ENCODE measurements at regions not wholly inside any gene's neighbourhood (a gene's known extent, or its start where the extent isn't known, plus 50 kb on each side); places are given as distances from the start of the nearest gene placed in this dataset.

DNA sequence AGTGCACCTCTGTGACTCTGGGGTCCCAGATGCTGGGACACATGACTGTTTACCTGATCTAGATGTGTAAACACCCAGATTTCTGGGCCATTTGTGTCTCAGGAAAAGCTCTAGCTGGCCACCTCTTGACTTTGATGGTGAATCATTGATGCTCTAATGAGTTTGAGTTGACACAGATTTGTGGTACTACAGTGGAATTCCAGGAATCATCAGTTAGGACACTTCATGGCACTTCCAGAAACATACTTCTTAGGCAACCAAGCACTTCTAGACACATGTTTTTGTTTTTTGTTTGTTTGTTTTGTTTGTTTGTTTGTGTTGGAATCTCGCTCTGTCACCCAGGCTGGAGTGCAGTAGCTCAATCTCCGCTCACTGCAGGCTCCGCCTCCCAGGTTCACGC is 302.2 kb upstream of the ZMIZ1 start:
- no peak for DNase-seq

DNA sequence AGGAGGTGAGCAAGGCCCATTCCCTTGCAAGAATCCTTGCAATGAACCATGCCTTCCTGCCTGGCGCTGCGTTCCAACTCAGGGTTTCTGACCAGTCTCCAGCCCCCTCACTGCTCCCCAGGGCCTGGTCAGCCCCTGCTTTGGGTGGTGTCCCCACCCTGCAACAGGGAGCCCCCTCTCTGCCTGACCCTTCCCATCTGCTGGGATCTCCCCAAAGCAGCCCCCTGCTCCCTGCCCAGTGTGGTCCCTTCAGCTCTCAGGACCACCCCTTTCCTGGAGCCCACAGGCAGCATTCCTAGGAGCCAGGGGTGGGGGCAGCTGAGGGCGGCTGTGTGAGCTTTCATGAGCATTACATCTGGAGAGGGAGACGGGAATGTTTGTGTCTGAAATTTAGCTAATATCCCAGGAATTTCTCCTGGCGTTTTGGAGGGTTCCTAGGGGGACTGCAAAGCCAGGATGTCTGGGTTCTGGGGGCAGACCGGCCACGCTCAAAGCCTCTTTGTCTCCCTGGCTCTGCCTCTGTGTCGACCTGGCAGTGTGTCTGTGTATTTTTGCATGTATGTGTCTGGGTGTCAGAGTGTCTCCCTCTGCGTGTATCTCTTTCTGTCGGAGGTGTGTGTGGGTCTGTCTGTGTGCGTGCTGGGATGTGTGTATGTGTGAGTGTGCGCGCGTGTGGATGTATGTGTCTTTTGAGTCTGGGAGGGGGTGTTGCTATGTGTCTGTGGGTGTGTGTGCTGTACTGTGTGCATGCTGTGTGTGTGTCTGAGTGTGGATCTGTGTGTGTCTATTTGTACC is 300.5 kb upstream of the ZMIZ1 start:
- DNase-seq = no peak

DNA sequence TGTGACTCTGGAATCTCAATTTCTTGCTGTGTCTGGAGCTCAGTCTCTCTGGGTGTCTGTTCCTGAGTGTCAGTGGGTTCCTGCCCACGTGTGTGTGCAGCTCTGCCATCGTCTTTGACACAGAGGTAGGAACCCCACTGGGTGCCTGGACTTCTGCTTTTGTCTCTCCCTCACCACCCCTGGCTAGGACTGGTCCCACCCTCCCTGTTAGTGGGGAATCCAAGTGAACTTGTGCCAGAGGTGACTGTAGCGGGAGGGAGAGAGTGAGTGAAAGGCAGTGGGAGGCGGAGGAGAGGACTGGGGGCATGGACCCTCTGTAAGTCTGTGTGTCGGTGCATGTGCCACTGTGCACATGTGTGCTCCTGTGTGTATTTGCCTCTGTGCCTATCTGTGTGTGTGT is 299.9 kb upstream of the ZMIZ1 start:
- no peak for DNase-seq

DNA sequence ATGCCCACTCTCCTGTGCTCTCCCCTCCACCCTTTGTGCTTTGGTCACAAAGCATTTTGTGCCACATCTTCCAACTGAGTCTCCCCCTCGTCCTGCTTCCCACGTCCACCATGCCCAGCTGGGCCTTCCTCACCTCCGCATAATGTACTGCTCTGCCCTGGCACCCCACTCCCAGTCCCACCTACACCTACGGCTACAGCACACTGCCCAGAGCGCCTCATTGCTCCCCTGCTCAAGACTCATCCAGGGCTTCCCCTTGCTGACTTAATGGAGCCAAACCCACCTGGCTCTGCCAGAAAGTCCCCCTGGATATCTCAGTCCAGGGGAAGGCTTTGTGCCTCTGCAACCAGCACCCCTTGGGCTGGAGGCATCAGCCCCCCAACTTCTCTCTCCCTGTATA is 299.2 kb upstream of the ZMIZ1 start:
- no peak for DNase-seq

GRCh38 chr10:78770167-78771090 is 298.3 kb upstream of the ZMIZ1 start:
- no peak for DNase-seq

DNA sequence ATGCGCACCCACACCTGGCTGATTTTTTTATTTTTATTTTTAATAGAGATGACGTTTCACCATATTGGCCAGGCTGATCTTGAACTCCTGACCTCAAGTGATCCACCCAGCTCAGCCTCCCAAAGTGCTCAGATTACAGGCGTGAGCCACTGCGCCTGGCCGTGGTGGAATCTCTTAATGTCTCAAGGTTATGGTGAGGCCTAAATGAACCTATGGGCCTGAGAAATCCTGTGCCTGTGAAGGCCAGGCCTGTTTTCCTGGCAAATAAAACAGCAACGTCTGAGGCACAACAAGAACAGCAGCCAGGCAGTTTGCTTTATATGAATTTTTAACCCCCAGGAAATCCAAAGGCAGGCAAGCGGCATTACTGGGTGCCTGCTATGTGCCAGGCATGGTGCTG is 297.5 kb upstream of the ZMIZ1 start:
- DNase-seq = no peak

GRCh38 chr10:78771808-78772455 is 296.8 kb upstream of the ZMIZ1 start:
- no peak for DNase-seq

DNA sequence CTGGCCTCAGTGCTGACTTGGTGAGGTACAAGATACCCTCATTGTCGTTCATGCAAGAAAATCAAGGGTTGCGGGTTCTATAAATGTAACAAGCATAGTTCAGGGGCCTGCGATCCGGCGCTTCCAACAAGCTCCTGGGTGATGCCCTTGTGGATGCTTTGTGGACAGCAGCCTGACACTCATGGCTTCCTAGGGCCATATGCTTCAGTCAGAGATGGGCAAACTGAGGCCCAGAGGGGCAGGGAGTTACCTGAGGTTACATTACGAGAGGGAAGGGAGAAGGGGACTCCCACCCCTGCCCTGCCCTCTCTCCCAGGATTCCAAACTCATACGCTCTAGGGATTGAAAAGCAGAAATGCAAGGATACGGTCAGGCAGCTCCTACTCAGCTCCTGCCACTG is 296.3 kb upstream of the ZMIZ1 start:
- DNase-seq = no peak

DNA sequence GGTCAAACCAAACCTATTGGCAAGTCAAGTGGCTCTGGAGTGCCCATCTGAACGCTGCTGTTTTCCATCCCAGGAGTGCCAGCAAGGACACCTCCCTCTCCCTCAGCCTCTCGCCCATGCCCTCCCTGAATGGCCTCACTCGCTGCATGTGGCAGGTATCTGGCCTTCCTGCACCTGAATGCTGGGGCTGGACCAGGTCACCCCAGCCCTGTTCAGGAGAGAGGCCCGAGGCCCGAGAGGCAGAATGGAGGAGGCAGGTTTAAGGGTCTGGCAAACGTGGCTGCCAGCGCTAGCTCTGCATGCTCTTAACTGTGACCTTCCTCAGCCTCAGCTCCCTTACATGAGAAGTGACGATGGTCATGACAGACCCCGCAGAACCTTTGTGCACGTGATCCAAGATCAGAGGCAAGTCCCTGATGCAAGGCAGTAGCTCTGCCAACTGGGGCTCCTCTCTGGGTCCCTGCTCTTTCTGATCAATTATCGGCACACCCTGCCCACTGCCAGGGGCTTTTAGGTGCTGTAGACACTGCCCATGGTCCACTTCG is 295.7 kb upstream of the ZMIZ1 start:
- no peak for DNase-seq

DNA sequence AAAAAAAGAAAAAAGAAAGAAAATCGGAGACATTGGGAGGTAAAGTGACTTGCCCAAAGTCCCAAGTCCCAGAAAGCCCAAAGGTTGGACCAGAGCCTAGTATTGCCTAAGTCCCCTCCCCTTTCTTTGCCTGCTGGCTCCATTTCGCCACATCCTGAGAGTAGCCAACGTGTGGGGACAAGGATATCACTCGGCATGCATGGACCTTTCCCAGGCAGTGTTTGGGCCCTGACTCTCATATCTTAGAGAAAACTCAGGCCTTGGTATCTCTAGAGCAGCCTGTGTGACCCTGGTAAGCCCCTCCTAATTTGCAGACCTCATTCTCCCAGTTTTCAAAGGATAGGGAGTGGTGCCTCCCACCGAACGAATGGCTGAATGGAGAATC is 294.2 kb upstream of the ZMIZ1 start:
- DNase-seq = no peak

DNA sequence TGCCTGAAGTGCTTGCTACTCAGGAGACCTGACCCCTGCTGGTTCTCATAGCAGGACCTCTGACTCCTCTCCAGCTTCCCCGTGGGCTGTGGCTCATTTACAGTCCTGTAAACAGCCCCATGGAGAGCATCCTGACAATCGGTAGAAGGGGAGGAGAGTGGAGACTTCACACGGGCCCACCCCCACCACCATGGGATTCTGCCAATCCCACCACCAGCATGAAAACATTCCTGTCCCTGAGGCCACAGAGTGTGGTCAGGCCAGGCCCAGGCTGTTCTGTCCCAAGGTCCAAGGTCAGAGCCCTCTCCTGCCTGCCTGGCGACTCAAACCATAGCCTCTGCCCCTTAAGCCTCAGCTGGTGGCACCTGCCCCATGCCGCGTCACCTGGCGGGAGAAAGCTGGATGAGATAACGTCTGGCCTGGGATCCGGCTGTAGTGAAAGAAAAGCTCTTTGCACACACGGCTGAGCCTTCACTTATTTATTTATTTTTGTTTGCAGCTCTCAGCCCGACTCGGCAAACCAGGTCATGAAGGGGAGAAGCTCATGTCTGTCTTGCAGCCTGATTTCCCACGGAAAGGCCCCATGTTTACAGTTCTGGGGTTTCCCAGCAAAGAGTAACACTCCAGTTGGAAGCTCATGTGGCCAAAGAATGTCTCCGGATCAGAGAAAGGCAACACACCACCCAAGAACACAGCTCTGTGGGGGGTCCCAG is 293.6 kb upstream of the ZMIZ1 start:
- DNase-seq = no peak

GRCh38 chr10:78775891-78776290 is 292.9 kb upstream of the ZMIZ1 start:
- no peak for DNase-seq

DNA sequence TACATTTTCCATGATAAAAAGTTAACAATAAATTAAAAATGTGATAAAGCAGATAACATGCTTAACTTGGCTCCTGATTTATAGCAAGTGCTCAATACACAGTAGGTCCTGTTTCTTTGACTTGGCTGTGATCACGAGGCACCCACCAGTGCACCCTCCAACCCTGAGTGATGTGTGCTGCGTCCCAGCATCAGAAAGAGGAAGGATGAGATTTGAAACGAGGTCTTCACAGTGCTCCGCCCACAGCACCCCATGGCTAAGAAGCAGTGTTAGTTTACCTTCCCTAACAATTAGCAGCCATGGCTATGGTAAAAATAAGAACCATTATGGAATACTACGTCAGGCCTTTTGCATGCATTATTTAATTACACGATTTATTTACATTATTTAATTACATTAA is 292.0 kb upstream of the ZMIZ1 start:
- DNase-seq = no peak

DNA sequence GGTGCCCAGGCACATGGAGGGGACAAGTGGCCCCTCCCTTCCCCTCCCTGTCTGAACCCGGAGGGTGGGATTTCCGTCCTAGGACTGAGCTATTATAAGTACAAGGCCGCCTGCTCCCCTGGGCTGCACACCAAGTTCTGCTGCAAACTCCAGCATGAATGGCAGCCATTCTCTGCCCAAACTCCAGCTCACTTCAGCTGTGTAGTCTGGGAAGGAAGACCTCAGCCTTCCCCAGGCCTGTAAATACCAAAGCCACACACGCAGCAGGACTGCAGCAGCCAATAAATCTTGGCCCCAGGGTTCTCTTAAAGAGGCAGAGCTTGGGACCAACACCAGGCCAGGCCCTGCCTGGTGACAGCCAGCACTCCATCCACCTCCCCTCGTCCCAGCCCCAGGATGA is 291.3 kb upstream of the ZMIZ1 start:
- DNase-seq = no peak

DNA sequence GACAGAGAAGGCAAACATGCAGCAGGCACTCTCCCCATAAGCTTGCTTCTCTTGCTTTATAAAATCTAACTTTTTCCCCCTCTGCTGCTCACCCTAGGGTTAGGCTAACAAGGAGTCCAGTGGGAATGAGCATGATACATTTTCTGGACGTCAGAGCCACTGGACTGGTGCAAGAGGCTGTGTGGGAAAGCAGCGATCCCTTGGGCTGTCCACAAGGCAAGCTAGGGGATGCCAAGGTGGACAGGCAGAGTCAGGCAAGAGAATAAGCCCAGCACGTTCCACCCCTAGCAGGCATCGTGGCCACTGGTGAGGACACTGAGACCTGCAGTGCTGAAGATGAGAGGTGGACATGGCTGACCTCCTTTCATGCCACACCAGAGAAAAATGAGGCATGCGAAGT is 290.9 kb upstream of the ZMIZ1 start:
- DNase-seq = no peak

DNA sequence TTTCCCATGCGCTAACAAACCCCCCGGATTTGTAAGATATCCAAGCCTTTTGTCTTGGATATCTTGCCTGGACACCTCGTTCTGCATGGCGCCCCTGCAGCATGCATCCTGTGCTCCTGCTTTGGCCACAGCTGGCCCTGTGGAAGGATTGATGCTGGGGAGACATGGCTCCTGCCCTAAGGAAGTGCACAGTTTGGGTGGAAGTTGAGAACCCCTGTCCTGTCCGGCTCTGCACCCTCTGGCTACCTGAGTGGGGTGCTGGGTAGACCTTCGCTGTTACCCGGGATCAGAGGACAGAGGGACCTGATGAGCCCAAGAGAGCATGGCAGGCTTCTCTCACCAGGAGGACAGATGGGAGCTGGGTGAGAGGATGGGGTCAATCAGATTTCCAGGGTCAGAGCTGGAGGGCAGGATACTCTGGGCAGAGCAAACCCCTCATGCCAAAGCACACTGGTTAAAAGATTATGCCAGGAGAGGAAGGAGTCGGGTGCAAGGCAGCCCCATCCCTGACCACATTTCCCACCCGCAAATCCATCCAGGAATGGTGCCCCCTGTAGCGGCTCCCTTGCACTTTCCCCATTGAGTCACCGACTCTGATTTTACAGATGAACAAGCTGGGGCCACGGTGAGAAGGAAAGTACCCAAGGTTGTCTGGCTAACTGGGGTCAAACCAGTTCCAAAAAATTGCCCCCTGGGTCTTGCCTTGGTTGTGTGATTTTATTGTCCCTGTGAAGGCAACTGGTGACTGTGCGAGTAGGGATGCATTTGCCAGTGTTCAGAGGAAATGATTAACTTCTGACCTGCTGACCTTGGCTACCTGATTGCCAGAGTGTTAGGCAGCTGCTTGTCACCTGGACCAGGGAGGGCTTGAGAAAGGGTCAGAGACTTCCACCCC is 290.1 kb upstream of the ZMIZ1 start:
- DNase-seq = no peak

DNA sequence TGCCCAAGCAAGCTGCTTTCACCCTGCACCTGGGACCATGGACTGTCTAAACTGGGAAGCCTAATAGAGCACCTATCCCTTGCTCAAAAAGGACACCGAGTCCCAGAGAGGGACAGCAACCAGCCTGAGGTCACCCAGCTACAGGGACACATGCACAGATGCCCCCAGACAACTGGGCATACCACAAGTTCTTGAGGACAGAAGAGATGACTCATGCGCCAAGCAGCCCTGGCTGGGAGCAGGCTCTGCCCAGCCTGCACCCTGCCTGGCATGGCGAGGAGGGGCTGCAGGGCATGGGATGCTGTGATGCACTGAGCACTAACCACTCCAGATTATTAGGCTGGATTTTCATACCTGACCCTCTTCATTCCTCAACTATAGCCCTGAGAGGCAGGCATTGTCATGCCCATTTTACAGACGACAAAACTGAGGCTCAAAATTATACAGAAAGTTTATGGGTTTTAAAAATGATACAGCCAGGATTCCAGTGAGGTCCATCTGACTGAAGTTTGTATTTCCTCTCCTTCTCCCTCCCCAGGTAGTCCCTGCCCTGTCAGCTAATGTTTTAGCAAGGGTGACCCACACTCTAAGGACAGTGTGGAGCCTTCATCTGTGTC is 289.3 kb upstream of the ZMIZ1 start:
- no peak for DNase-seq

DNA sequence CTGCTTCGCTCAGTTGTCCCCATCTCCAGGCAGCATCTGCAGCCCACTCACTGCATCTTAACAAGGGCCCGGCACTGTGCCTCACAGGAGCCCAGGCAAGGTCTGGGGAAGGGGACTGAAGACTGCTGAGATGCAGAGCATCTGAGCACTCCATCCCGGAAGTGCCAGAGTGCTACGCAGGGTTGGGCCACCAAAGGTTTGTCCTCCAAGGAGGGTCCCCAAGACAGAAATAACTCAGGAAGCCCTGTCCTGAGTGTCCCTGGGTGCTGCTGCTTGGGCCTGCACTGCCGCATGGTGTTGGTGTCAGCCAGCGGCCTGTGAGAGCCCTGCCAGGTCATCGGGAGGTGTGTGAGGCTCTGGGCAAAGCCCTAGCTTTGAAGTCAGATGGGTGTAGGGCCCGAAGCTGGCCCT is 288.2 kb upstream of the ZMIZ1 start:
- no peak for DNase-seq

DNA sequence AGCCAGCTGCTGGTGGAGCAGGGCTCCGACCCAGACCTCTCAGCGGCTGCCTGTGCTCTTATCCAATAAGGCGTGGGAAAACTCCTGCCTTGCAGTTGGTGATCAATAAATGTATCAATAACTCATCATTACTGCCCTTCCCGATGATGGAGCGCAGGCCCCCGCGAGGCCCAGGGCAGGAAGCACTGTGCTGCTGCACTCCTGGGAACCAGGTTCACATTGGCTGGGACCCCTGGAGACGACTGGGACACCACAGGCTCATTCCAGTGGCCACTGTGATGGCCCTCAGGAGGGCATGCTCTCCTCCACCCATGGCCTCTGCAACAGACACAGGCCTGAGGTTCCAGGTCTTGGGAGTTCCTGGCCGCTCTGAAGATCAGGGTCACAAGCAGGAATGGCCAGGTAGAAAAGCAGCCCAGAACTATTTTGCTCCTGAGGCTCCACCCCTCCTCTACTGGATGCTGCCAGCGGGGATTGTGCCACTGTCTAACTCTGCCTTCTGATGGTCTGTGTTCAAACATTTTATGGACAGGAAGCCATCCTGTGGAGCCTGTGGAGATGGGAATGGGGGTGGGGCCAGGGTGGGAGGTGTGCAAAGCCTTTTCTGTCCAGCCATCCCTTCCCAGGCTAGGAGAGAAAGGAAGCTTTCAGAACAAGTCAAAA is 287.4 kb upstream of the ZMIZ1 start:
- DNase-seq = no peak

DNA sequence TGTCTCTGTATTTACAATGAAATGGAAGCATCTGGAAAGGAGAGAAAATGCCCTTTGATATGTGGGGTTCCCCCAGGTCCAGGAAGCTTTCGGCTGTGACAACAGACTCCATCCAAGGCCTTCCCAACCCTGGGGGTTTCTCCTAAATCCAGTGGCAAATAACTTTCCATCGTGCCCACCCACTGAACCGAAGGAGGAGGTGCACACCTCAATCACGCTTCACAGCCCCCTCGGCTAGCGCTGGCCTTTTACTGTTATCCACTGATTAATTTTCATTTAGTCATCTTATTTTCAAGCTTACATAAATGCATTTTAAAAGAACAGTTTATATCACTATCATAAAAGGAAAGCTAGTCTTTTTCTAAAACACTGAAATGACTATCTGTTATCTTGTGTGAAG is 286.8 kb upstream of the ZMIZ1 start:
- DNase-seq = no peak

DNA sequence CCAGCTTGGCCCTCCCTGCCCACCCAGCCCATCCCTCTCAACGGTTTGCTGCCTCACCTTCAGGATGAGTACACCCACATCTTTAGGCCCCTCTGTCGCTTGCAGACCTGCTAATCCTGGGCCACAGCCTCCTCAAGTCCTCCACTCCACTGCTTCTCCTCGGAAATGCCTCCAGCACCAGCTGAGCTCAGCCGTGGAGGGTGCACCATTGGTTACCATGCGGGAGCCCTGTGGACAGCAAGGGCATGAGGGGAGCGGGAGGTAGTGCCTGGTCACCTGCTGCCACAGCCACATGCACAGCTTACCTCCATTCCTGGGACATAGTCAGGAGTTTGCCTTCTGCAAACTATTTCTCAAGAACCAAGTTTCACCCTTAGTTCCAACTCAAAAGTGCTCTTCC is 286.3 kb upstream of the ZMIZ1 start:
- DNase-seq = no peak
